ENCODE measurements at regions not wholly inside any gene's neighbourhood (a gene's known extent, or its start where the extent isn't known, plus 50 kb on each side); places are given as distances from the start of the nearest gene placed in this dataset.

DNA sequence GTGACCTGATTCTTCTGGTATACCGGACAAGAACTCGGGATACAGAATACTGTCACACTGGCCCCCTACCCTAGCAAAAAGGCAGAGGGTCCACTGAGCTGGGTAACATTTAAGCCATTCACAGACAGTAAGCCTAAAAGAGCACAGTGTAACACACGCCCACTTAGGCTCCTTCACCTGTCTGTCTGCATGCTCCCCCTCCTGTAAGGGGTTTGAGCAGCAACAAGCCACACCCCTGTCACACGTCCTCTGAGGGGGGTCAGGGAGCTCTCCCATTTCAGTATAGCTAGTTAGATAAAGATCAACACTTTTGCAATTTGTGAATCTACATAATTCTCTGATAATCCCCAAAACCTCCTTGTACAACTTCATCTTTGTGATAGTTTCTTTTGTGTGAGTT is 586.3 kb upstream of the LMCD1 start:
- DNase-seq: no peak

- no peak for DNase-seq
These were observed 584.0 kb upstream of the LMCD1 start for GRCh38 chr3:7917443-7918151.

- no peak for DNase-seq
These were observed 581.4 kb upstream of the LMCD1 start for GRCh38 chr3:7920211-7920610.

DNA sequence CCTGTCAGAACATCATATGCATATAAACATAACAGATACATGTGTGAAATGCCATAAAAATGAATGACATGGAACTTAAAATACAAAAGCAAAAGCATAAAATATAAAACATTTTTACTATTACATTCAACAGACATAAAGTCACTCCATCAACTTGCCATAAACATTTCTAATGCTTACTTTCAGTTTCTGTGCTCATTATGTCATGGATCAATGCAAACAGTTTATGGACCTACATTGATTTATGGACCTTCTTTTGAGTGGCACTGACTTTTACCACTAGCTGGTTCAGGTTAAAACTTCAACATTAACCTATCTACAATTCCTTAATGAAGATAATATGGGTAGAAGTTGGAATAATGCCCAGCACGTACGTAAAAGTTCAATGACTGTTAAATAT is 577.4 kb upstream of the LMCD1 start:
- DNase-seq: no peak

GRCh38 chr3:7927015-7927414 is 574.6 kb upstream of the LMCD1 start:
- no peak for DNase-seq

GRCh38 chr3:7927864-7928263 is 573.8 kb upstream of the LMCD1 start:
- no peak for DNase-seq

GRCh38 chr3:7929319-7929889 is 572.2 kb upstream of the LMCD1 start:
- DNase-seq: no peak

DNA sequence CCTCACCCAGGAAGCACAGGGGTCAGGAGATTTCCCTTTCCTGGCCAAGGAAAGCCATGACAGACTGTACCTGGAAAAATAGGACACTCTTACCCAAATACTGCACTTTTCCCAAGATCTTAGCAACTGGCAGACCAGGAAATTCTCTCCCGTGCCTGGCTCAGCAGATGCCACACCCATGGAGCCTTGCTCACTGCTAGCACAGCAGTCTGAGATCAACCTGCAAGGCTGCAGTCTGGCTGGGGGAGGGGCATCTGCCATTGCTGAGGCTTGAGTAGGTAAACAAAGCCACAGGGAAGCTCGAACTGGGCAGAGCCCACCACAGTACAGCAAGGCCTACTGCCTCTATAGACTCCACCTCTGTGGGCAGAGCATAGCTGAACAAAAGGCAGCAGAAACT is 567.3 kb upstream of the LMCD1 start:
- no peak for DNase-seq

GRCh38 chr3:7947930-7948329 is 553.7 kb upstream of the LMCD1 start:
- no peak for DNase-seq

DNA sequence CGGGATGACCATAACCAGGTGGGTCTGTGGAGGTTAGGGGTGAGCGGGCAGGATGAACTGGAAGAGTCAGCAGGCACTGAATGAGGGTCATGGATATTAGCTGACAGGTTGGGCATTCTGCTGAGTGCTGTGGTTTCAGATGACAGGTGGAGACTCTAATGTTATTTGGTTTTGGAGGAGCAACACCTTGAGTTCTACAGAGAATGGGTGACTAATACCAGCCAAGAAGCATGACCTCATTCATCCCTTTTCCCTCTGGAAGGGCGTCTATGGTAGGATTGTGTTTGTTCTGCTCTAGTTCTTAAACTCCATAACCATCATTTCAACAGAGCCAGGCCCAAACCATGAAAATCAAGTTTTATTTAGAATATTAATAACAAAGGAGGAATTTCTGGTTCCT is 550.7 kb upstream of the LMCD1 start:
- DNase-seq: no peak

DNA sequence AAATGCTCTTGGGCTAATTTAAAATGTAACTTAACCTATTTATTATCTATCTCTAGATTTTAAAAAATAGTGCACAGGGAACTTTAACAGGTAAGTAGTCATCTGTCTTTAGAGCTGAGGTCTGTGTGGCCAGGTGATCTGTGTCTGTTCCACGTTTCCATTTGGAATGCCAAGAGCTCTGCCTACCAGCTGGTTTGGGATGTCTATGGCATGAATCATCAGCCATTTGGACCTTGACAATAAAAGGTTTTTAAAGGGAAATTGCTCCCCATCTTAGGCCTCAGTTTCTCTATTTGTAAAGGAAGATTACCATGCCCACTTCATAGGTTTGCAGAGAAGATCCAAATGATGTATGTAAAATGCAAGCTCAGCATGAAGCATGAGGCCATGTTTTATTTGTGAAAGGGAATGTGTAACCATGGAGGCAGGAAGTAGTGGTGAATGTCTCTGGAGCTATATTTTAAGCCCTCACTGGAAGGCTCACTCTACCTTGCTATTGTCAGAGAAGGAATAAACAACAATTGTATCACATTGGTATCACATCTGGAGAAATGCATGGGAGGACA is 548.1 kb upstream of the LMCD1 start:
- DNase-seq: no peak

- DNase-seq: no peak
These were observed 544.6 kb upstream of the LMCD1 start for GRCh38 chr3:7957024-7957423.

- DNase-seq: no peak
These were observed 542.5 kb upstream of the LMCD1 start for GRCh38 chr3:7959094-7959493.

DNA sequence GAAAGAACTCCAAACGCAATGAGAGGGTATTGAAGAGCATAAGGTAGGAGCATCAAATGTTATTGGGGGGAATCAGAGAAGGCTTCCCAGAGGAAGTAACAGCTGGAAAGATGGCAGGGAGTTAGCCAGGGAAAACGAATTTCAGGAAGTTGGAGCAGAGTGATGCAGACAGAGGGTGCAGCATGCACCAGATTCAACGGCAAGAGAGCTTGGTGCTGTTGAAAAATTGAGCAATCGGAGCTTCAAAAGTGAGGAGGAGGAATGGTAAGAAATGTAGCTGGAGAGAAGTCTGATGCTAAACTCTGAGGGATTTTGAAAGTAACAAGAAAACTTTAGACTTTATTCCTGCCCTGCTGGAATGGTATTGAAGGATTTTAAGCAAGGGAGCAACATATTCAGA is 541.0 kb upstream of the LMCD1 start:
- no peak for DNase-seq

DNA sequence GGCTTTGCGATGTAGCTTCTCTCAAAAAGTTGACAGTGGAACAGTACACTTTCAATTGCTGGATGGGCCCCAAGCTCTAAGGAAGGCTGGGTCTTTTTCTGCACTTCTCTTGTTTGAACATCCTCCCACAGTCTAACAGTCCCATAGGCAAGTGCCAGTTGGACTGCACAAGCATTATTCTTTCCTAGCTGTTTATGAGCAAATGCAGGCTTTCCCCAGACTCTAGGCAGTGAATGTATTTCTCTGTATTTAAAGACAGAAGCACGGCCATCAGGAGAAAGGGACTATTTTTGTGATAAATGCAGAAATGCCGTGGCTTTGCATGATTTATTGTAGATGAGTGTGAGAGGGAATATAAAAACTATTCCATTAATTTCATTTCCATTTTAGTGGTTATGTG is 539.3 kb upstream of the LMCD1 start:
- no peak for DNase-seq

DNA sequence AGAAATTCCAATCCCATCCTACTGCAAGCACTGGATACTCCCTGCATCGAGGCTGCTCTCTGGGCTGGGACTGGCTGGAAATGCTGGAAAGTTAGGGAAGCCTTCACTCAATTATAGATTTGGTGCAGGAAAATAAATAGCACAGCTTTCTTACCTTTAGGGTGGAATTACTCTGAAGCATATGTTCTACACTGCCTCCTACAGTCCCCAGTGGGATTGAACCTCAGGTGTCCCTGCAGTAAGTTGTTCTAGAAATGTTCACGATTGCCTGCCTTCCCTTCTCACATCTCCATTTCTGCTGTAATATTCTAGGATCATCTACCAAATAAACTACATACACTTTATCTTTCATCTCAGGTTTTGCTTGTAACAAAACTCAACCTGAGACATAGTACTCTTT is 536.7 kb upstream of the LMCD1 start:
- DNase-seq: no peak

DNA sequence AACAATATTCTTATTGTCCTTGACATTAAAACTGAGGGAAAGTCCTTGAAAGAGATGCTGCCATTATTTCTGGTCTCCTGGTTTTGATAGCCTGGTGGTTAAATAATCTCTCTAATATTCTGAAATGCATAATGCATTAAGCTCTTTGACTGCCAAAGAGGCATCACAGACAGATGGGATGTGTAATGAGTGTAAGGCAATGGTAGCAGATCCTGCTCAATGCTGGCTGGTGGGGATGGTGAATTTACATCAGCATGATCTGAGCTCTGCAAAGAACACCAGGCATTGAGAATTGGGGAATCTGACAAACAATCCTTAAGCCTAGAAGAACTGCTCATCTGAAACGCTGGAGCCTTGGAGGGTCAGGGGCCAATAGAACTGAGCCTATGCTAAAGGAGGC is 528.6 kb upstream of the LMCD1 start:
- no peak for DNase-seq

DNA sequence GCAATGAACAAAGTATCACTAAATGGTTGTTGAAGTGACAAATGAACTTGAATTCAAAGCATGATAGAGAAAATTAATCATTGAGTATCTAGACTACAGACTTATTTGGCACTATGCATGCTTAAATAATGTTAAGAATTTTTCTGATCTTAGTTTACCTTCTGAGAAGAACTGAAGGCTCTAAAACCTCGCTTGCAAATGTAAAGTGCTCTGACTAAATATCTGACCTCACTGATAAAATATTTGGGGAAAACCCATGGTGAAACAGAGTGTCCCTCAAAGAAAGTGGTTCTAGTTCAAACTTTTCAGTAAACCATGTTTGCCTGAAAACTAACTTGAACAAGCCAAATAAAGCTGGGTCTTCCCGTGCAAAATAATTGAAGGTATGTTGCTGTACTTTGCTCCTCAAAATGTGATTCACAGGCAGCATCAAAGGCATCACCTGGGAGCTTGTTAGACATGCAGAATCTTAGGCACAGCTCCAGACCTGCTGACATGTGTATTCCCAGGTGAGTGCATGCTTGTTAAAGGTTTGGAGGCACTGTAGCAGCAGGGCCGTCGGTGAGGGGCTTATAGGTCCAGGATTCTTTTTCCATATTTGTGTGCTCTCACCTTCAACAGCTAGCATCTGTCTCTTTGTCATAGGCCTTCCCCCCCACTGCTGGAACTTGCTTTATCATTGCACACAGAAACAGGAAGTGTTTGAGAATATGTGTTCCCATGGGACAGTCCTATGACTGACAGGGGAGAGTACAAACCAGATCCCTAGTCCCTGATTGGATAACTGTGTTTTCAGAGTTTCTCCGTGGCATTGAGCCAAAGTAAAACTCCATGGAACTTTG is 524.2 kb upstream of the LMCD1 start:
- DNase-seq: no peak

DNA sequence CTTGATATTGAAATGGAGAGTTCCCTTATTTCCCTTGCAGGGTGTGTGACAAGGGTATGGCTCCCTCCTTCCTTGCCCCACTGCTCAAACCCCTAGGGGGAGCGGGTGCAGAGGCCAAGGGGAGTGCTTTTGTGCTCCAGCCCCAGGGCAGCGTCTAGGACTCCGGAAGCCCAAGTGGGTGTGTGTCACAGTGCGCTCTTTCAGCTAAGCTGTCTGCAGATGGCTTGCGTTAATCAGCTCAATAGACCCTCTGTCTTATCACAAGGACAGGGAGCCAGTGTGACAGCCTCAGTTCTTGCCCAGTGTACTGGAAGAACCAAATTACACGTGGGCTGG is 523.6 kb upstream of the LMCD1 start:
- no peak for DNase-seq

GRCh38 chr3:7982126-7982525 is 519.5 kb upstream of the LMCD1 start:
- no peak for DNase-seq

- DNase-seq: no peak
These were observed 502.2 kb upstream of the LMCD1 start for GRCh38 chr3:7999384-7999783.

- DNase-seq: no peak
These were observed 500.3 kb upstream of the LMCD1 start for GRCh38 chr3:8001307-8001706.

DNA sequence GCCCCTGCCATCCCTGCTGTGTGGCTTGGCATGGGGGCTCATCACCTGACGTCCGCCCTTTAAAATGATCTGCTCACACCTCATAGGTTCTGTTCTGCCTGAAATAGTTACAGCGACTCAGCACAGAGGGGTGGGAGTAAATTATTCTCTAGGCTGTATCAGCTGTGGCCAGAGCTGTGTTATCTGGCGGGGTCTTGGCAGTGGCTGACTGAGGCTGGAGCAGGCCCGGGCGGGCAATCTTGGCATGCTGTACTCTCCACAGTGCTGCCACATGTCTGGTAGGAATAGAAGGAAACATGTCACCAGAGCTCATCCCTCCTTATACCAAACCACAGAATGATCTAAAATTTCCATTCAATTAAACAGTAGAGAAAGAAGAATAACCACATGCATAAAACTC is 499.9 kb upstream of the LMCD1 start:
- DNase-seq: no peak

DNA sequence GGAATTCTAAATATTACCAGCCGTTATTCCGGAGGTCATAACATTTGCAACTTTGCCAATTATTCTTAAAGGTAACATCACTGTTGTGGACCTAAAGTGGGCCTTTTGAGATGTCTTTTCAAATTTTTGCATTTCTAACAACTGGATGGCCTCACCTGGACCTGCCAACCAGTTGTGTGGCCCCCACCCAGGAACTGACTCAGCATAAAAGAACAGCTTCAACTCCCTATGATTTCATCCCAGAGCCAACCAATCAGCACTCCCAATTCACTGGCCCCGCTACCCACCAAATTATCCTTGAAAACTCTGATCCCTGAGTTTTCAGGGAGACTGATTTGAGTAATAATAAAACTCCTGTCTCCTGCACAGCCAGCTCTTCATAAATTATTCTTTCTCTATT is 489.7 kb upstream of the LMCD1 start:
- DNase-seq: no peak
